Activated CD8-positive, alpha-beta T cell treated with anti-CD3 and anti-CD28 coated beads for 36 hours (primary cell): ENCODE measurements at regions not wholly inside any gene's neighbourhood (a gene's known extent, or its start where the extent isn't known, plus 50 kb on each side); places are given as distances from the start of the nearest gene placed in this dataset.

Source experiments
- ATAC-seq: fragments of 200-7000 bp; cut with Tn5 transposase; one replicate; pipeline ENCODE4 v1.10.0; 2021; ENCODE audit warnings: mild to moderate bottlenecking, moderate library complexity
- CTCF ChIA-PET: fragments of 350-600 bp; sonication (Branson Sonifier 250); formaldehyde crosslinking; loops from one replicate; lab custom pipeline; 2021; ENCODE audit warnings: antibody characterized with exemption; lab: Charles Lee
- POLR2A ChIA-PET: fragments of 350-600 bp; sonication (Branson Sonifier 250); formaldehyde crosslinking; loops from one replicate; lab custom pipeline; 2021; ENCODE audit warnings: antibody characterized with exemption; lab: Charles Lee
- DNase-seq: peaks from one replicate; pipeline ENCODE4 v3.0.0-alpha.2; 2020
- H3K27ac Mint-ChIP-seq: one replicate; pipeline ENCODE4 v1.8.0; 2021; ENCODE audit warnings: mild to moderate bottlenecking, mixed read lengths
- H3K27me3 Mint-ChIP-seq: one replicate; pipeline ENCODE4 v1.8.0; 2021; ENCODE audit warnings: mixed read lengths
- H3K36me3 Mint-ChIP-seq: one replicate; pipeline ENCODE4 v1.8.0; 2021; ENCODE audit warnings: low read depth, mixed read lengths
- H3K4me1 Mint-ChIP-seq: one replicate; pipeline ENCODE4 v1.8.0; 2021; ENCODE audit warnings: low read depth, mixed read lengths
- H3K4me3 Mint-ChIP-seq: one replicate; pipeline ENCODE4 v1.8.0; 2021; ENCODE audit warnings: mild to moderate bottlenecking, moderate library complexity, mixed read lengths
- H3K9me3 Mint-ChIP-seq: one replicate; pipeline ENCODE4 v1.8.0; 2021; ENCODE audit warnings: mixed read lengths
- CTCF ChIP-seq: fragments of 200-600 bp; IDR thresholded peaks from one replicate; pipeline ENCODE4 v1.8.0; 2022; ENCODE audit warnings: antibody characterized with exemption, mild to moderate bottlenecking
- intact Hi-C: fragments of 100-400 bp; cut with micrococcal nuclease; formaldehyde crosslinking; loops from one replicate; pipeline ENCODE4 v1.10.0; 2022

- no peak for TF ChIP-seq CTCF
- intact Hi-C loops = no loop called here
- Mint-ChIP-seq H3K36me3 (no peaks in the 10 kb centered on the region), H3K4me3 (no peak overlapping the region), H3K27ac (no peak overlapping the region), H3K27me3 (peaks cover 2% of the 10 kb centered on the region), H3K4me1 (no peaks in the 10 kb centered on the region), H3K9me3 (no peaks in the 10 kb centered on the region)
- ChIA-PET CTCF (no interaction called here), POLR2A (no interaction called here)
- no peak for ATAC-seq
- DNase-seq = no peak
These were observed 312.4 kb upstream of the CDH5 start for GRCh38 chr16:66054095-66054494.

- POLR2A ChIA-PET = no interaction called here
- H3K36me3 Mint-ChIP-seq = no peaks in the 10 kb centered on the region
- ATAC-seq (no peak), DNase-seq (no peak)
- peaks cover 2% of the 10 kb centered on the region for H3K27me3 Mint-ChIP-seq
- intact Hi-C loops = no loop called here
- CTCF ChIA-PET = no interaction called here
- TF ChIP-seq CTCF = no peak
- no peaks in the 10 kb centered on the region for H3K9me3 Mint-ChIP-seq
- no peak overlapping the region for H3K4me3 Mint-ChIP-seq
- H3K27ac Mint-ChIP-seq = no peak overlapping the region
- no peaks in the 10 kb centered on the region for H3K4me1 Mint-ChIP-seq
These were observed 313.7 kb upstream of the CDH5 start for GRCh38 chr16:66052745-66053144.

GRCh38 chr16:66050991-66051390, 315.5 kb upstream of the CDH5 start:
- no peaks in the 10 kb centered on the region for H3K9me3 Mint-ChIP-seq
- H3K27ac Mint-ChIP-seq = no peak overlapping the region
- ChIA-PET POLR2A (no interaction called here), CTCF (no interaction called here)
- peaks cover 2% of the 10 kb centered on the region for H3K27me3 Mint-ChIP-seq
- H3K4me1 Mint-ChIP-seq = no peaks in the 10 kb centered on the region
- no peak for TF ChIP-seq CTCF
- intact Hi-C loops = no loop called here
- H3K36me3 Mint-ChIP-seq = no peaks in the 10 kb centered on the region
- no peak for DNase-seq
- no peak overlapping the region for H3K4me3 Mint-ChIP-seq
- ATAC-seq = no peak

GRCh38 chr16:66049865-66050264, 316.6 kb upstream of the CDH5 start:
- CTCF ChIA-PET = no interaction called here
- intact Hi-C loops = no loop called here
- TF ChIP-seq CTCF = no peak

GRCh38 chr16:66045626-66046025, 320.9 kb upstream of the CDH5 start:
- Mint-ChIP-seq H3K27me3 (peaks cover 2% of the 10 kb centered on the region), H3K27ac (no peak overlapping the region), H3K4me1 (no peaks in the 10 kb centered on the region), H3K4me3 (no peak overlapping the region), H3K36me3 (no peaks in the 10 kb centered on the region), H3K9me3 (no peaks in the 10 kb centered on the region)
- intact Hi-C loops = no loop called here
- ChIA-PET POLR2A (no interaction called here), CTCF (no interaction called here)
- DNase-seq = no peak
- ATAC-seq = no peak
- no peak for TF ChIP-seq CTCF

More at GRCh38 chr16:66049865-66050264, 316.6 kb upstream of the CDH5 start:
- POLR2A ChIA-PET = no interaction called here
- H3K4me1 Mint-ChIP-seq = no peaks in the 10 kb centered on the region
- DNase-seq (no peak), ATAC-seq (no peak)
- peaks cover 2% of the 10 kb centered on the region for H3K27me3 Mint-ChIP-seq
- no peak overlapping the region for H3K4me3 Mint-ChIP-seq
- H3K9me3 Mint-ChIP-seq = no peaks in the 10 kb centered on the region
- H3K36me3 Mint-ChIP-seq = no peaks in the 10 kb centered on the region
- no peak overlapping the region for H3K27ac Mint-ChIP-seq
